ENCODE measurements at regions not wholly inside any gene's neighbourhood (a gene's known extent, or its start where the extent isn't known, plus 50 kb on each side); places are given as distances from the start of the nearest gene placed in this dataset.

- DNase-seq = no peak
Observed at GRCh38 chr10:130432850-130433249, 296.7 kb downstream of the GLRX3 start.

GRCh38 chr10:130434446-130435385 lies 298.5 kb downstream of the GLRX3 start:
- DNase-seq = no peak

GRCh38 chr10:130435961-130436360 lies 299.8 kb downstream of the GLRX3 start:
- no peak for DNase-seq

GRCh38 chr10:130438861-130439260 lies 302.7 kb downstream of the GLRX3 start:
- DNase-seq = no peak

DNA sequence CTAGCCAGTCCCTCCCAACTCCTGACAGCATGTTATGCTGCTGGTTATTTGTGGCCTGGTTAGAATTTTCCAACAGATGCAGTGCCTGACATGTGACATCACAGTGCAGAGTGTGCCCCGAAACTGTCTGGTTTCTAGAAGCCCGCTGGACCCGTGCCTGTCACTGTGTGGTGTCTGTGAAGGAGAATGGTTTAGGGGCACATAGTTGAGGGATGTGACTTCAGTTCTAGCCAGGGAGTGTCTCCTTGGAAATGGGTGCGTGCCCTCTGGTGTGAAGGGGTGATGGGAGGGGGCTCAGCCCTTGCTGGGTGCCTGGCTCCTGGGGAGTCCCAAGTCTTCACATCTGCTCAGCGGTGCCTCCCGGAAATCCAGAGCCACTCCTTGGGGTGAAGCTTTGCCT lies 303.6 kb downstream of the GLRX3 start:
- DNase-seq = no peak

GRCh38 chr10:130440494-130440893 lies 304.3 kb downstream of the GLRX3 start:
- DNase-seq = no peak

DNA sequence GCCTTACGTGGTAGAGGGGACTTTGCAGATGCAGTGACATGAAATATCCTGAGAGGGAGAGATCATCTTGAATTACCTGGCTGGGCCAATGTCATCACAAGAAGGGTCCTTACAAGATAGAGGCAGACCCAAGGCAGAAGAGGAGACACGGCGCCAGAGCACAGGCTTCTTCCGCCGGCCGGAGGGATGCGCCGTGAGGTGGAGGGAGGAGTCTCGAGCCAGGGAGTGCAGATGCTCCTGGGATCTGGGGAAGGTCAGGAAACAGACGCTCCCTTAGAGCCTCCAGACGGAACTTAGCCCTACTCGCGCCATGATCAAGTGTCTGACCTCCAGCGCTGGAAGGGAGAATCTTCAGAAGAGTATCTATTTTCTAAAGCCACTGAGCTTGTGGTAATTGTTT lies 304.8 kb downstream of the GLRX3 start:
- DNase-seq = no peak

GRCh38 chr10:130443066-130443465 lies 306.9 kb downstream of the GLRX3 start:
- DNase-seq = no peak

- DNase-seq = no peak
Observed at GRCh38 chr10:130453036-130453720, 317.0 kb downstream of the GLRX3 start.

DNA sequence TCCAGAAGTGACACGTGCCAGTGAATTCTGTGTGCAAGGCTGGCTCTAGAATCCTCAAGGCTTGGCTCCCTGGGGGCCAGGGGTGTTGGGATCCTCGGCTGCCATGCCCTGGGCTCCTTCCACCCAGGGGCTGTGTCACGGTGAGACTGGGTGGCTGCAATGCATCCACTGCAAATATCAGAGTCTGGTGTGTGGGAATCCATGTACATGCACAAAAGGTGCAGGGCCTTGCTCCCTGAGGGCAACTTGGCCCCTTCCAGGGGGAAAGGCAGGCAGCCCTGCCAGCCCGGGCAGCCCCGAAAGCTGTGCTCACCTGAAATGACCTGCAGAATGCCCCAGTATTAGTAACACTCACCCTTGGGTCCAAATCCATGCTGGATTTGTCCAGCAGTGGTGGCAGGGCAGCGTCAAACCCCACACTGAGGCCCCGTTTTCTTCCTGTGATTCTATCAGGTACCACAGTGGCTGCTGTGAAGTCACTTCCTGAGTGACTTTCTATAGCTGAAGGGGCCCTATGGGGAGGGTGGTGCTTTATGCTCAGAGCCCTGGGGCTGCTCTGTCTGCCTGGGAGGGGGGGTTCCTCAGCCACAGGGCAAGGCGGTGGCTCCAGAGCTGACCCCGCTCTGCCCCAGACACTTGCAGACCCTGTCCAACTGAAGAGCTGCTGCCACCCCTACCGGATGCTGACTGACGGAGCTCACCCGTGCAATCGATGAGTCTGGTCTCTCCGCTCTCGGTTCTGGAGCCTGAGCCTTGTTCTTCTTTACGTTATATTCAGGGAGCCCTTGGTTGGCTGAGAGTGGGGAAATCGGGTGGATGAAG lies 317.7 kb downstream of the GLRX3 start:
- DNase-seq = no peak

GRCh38 chr10:130454543-130455000 lies 318.4 kb downstream of the GLRX3 start:
- DNase-seq = no peak

DNA sequence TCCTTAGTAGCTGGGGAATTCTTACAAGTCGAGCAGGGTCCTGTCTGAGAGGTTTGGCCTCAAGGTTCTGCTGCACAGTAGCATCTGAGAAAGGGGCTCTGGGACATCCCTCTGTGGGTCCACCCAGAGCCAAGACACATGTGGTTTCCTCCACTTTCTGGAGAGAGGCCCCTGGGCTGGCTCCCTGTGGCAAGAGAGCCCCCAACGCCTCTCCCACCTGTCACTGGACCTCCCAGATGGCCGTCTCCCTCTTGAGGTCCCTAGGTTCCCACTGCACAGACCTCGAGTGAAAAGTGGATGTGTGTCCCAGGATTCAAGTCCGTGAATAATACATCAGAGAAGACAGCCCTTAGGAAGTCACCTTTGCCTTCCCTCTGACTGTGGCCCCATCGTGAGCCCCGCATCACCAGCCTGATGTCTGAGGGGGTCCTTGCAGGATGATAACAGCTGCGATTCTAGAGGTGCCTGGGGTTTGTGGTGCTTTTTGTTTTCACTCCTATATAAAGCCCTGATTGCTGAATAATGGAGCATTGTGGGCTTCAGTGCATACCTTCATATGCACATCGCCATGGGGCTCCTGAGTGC lies 319.0 kb downstream of the GLRX3 start:
- no peak for DNase-seq

DNA sequence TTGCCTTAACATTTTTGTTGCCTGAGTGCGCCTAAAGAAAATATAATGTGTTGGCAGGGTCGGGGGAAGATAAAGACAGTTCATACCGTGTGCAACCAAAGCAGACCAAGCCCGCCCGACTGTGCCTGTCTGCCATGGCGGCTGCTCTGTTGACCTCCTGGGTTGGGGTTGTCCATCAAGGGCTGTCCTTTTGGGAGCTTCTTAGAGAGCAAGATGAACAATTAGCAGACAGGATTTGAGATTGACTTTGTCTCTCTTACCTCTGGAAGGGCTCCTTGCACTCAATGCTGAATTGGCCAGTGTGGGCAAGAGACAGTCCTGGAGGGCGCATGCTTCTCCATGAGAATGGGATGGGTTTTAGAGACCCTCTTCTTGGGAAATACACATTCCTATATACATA lies 319.6 kb downstream of the GLRX3 start:
- DNase-seq = no peak

DNA sequence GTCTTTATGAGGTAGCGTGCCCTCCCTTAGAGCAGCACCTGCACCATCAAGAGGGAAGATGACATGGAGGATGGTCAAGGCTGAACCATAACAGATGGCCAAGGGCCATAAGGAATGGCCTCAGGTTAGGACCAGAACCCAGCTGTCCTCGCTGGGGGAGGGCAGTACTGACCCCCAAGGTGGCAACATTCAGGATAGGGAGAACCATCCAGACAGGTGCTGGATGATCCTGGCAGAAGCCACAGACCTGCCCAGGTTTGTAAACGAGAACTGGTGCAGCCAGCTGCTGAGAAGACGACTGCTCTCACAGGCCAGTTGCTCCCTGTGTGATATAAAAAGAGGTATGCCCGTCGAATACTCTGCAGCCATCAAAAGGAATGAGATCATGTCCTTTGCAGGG lies 320.4 kb downstream of the GLRX3 start:
- no peak for DNase-seq

GRCh38 chr10:130458509-130458908 lies 322.3 kb downstream of the GLRX3 start:
- no peak for DNase-seq

GRCh38 chr10:130459011-130459410 lies 322.8 kb downstream of the GLRX3 start:
- DNase-seq = no peak

DNA sequence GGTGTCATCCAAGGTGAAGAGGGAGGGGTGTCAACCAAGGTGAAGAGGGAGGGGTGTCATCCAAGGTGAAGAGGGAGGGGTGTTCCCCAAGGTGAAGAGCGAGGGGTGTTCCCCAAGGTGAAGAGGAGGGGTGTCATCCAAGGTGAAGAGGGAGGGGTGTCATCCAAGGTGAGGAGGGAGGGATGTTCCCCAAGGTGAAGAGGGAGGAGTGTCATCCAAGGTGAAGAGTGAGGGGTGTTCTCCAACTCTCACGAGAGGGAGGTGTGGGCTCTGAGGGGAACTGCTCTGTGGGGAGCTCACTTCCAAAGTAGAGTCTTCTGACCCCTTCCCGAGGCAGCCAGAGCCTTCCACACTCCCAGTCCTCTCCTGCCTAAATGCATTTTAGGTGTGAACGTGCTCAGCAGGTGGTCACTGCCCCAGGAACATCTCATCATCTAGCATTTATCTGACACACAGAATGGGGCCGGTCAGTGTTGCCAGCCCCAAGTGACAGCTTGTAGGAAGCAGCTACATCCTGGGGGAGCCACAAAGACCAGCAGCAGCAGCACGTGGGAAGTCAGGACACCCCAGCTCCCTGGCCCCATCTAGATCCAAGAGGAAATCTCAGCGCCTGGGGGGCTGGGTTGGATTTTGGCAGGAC lies 323.8 kb downstream of the GLRX3 start:
- DNase-seq = no peak

DNA sequence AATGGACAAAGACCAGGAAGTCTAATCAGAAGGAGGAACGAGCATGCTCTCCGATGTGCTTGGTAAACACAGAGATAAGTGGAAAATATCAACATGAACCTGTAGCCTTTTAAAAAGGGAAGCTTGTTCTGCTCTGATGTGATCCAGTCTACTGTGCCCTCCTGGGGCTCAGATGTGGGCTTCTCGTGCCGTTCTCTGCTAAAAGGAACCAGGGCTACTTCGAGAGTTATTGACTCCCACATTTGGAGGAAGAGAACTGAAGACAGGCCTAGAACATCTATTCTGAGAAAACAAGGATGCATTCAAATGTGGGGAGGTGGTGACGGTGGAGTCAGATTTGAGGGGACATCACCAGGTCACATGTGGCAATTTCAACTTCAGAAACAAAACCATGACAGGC lies 325.4 kb downstream of the GLRX3 start:
- no peak for DNase-seq

DNA sequence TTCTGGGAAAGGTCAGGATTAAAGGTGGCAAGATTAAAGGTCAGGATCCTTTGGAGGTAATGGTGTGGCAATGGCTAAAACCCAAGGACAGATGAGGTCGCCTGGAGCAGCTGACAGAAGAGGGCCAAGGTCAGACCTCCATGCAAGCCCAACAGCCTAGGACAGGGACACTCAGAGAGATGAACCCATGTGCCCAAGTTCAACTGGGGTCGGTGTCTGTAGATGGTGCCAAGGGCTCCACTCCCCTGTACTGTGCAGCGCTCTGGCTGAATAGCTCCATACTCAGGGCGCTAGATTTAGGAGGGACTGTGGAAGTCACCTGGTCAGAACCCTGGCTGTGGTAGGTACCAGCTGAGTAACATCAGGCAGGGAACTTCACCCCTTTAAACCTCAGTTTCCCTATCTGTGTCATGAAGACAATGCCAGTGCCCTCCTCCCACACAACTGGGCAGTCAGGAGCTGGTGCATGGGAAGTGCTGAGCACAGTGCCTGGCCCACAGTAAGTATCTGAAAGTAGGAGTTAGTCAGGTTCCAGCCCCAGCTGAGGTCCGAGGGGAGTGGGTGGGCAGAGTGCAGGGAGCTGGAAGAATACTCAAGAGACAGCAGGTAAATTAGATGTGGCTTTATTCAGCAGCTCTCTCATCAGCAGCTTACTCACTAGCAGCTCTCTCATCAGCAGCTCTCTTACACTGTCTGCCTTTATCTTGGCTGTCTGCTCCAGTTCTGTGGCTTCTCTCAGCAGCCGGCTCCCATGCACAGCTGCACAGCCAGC lies 327.1 kb downstream of the GLRX3 start:
- no peak for DNase-seq

GRCh38 chr10:130463876-130464364 lies 327.7 kb downstream of the GLRX3 start:
- DNase-seq = no peak

DNA sequence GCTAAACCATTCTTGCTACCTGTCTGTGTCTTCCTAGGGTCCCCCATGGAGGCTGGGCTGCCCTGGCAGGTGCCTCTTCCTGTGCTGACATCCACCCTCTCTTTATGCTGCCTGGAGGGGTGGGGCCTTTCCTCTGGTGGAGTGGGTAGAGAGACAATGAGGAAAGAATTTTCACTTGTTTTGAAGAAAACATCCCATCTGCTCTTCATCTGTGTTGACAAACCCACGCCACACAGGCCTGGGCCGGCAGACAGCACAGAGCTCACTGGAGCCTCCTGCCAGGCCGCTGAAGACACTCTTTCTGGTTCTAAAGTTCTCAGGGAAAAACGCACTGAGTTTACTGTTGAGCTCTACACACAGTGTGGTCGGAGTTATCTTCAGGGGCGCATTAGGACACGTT lies 328.2 kb downstream of the GLRX3 start:
- DNase-seq = no peak
